H1 (cell line): ENCODE measurements at regions not wholly inside any gene's neighbourhood (a gene's known extent, or its start where the extent isn't known, plus 50 kb on each side); places are given as distances from the start of the nearest gene placed in this dataset.

ENCODE experiments used
- CTCF ChIA-PET: fragments of 300-600 bp; sonication (Branson Sonifier 250); formaldehyde crosslinking; loops from one replicate; lab custom pipeline; 2021; ENCODE audit not compliant: partially characterized antibody; lab: Charles Lee
- POLR2A ChIA-PET: fragments of 300-600 bp; sonication (Branson Sonifier 250); formaldehyde crosslinking; loops from one replicate; lab custom pipeline; 2021; ENCODE audit warnings: inconsistent platforms; ENCODE audit not compliant: partially characterized antibody; lab: Charles Lee
- DNase-seq, 2 experiments: peaks; one replicate each; pipeline versions ENCODE4 v3.0.0 to v3.0.0-alpha.2; 2010 to 2022; ENCODE audit warnings: low spot score in 2 of 2, low read depth in 1 of 2, mixed read lengths in 1 of 2
- FAIRE-seq: peaks from 2 replicates; lab custom pipeline; 2011; peaks lifted over from hg19 to GRCh38; lab: Jason Lieb, UNC
- H2AFZ ChIP-seq: 2 replicates; pipeline ENCODE4 v1.8.1; 2012; ENCODE audit warnings: low read length, inconsistent platforms
- H2AK5ac ChIP-seq: 2 replicates; pipeline ENCODE4 v1.6.1; 2013; ENCODE audit warnings: low read depth, low read length
- H2BK120ac ChIP-seq: replicated peaks from 2 replicates; pipeline ENCODE3; 2013; ENCODE audit warnings: low read depth, low read length, inconsistent platforms
- H2BK12ac ChIP-seq: 2 replicates; pipeline ENCODE4 v1.6.1; 2013; ENCODE audit warnings: low read depth, low read length
- H2BK15ac ChIP-seq: 2 replicates; pipeline ENCODE4 v1.6.1; 2013; ENCODE audit warnings: low read length
- H2BK20ac ChIP-seq: 2 replicates; pipeline ENCODE4 v1.6.1; 2013; ENCODE audit warnings: low read length
- H2BK5ac ChIP-seq: 2 replicates; pipeline ENCODE4 v1.6.1; 2013; ENCODE audit warnings: low read depth, low read length
- H3K14ac ChIP-seq: 2 replicates; pipeline ENCODE4 v1.6.1; 2013; ENCODE audit warnings: inconsistent platforms; ENCODE audit not compliant: insufficient read length
- H3K18ac ChIP-seq: 2 replicates; pipeline ENCODE4 v1.6.1; 2013; ENCODE audit warnings: low read length; ENCODE audit errors: extremely low read depth
- H3K23ac ChIP-seq: 2 replicates; pipeline ENCODE4 v1.6.1; 2013; ENCODE audit warnings: inconsistent platforms; ENCODE audit not compliant: insufficient read length
- H3K23me2 ChIP-seq: 2 replicates; pipeline ENCODE4 v1.6.1; 2013; ENCODE audit warnings: low read depth, low read length
- H3K27ac ChIP-seq: 2 replicates; pipeline ENCODE4 v1.6.1; 2011; ENCODE audit warnings: low read depth, low read length, inconsistent platforms
- H3K27me3 ChIP-seq, 4 experiments: replicated peaks in 1 of 4; 1 replicate in 1 of 4; 2 replicates in 3 of 4; pipeline versions ENCODE4 v1.6.1 to v1.8.1; 2011 to 2013; ENCODE audit warnings: low read length in 3 of 4, mild to moderate bottlenecking in 3 of 4, inconsistent platforms in 2 of 4, mixed read lengths in 2 of 4, moderate library complexity in 1 of 4; ENCODE audit not compliant: control insufficient read depth in 3 of 4, insufficient read depth in 3 of 4; ENCODE audit errors: extremely low read depth in 1 of 4
- H3K36me3 ChIP-seq, 4 experiments: 2 replicates each; pipeline versions ENCODE4 v1.6.1 to v1.8.1; 2011 to 2013; ENCODE audit warnings: mild to moderate bottlenecking in 4 of 4, low read length in 3 of 4, moderate library complexity in 2 of 4, control low read depth in 1 of 4, inconsistent platforms in 1 of 4; ENCODE audit not compliant: insufficient read depth in 4 of 4, control insufficient read depth in 2 of 4
- H3K4ac ChIP-seq: replicated peaks from 2 replicates; pipeline ENCODE3; 2013; ENCODE audit warnings: low read length, low read depth, mixed read lengths, inconsistent platforms; ENCODE audit not compliant: insufficient read length
- H3K4me1 ChIP-seq, 4 experiments: replicated peaks in 1 of 4; 1 replicate in 1 of 4; 2 replicates in 3 of 4; pipeline versions ENCODE4 v1.6.1 to v1.8.1; 2011 to 2013; ENCODE audit warnings: low read length in 3 of 4, inconsistent platforms in 2 of 4, mixed read lengths in 1 of 4; ENCODE audit not compliant: insufficient read depth in 4 of 4, control insufficient read depth in 3 of 4
- H3K4me2 ChIP-seq, 2 experiments: 2 replicates each; pipeline versions ENCODE4 v1.6.1 to v1.8.1; 2011 to 2013; ENCODE audit warnings: low read depth in 2 of 2, low read length in 2 of 2, control low read depth in 1 of 2, inconsistent platforms in 1 of 2, mild to moderate bottlenecking in 1 of 2; ENCODE audit not compliant: insufficient read depth in 1 of 2
- H3K4me3 ChIP-seq, 4 experiments: fragments of 200-600, 300-600 bp in 1 of 4; sonication (generic), shearing (Covaris generic), sonication (Bioruptor Twin) in 1 of 4; 2 replicates each; pipeline versions ENCODE4 v1.5.1 to v1.8.1; 2011 to 2016; ENCODE audit warnings: low read length in 4 of 4, low read depth in 3 of 4, control low read depth in 2 of 4, inconsistent platforms in 2 of 4, mild to moderate bottlenecking in 2 of 4, mixed read lengths in 1 of 4, moderate library complexity in 1 of 4; ENCODE audit not compliant: insufficient read depth in 2 of 4; ENCODE audit errors: extremely low read depth in 1 of 4
- H3K56ac ChIP-seq: replicated peaks from 2 replicates; pipeline ENCODE3; 2013; ENCODE audit warnings: low read depth, mild to moderate bottlenecking, mixed read lengths, low read length, inconsistent platforms; ENCODE audit not compliant: insufficient read length
- H3K79me1 ChIP-seq: 2 replicates; pipeline ENCODE4 v1.6.1; 2013; ENCODE audit warnings: low read depth, low read length, control low read depth
- H3K79me2 ChIP-seq, 2 experiments: 2 replicates each; pipeline versions ENCODE4 v1.6.1 to v1.8.1; 2012 to 2013; ENCODE audit warnings: low read length in 2 of 2, mild to moderate bottlenecking in 2 of 2, inconsistent platforms in 1 of 2; ENCODE audit not compliant: insufficient read depth in 2 of 2, control insufficient read depth in 1 of 2
- H3K9ac ChIP-seq, 4 experiments: replicated peaks in 1 of 4; 1 replicate in 1 of 4; 2 replicates in 3 of 4; pipeline versions ENCODE4 v1.6.1 to v1.8.1; 2011 to 2013; ENCODE audit warnings: low read depth in 3 of 4, low read length in 3 of 4, control low read depth in 2 of 4, mild to moderate bottlenecking in 2 of 4, moderate library complexity in 2 of 4, inconsistent platforms in 1 of 4; ENCODE audit errors: extremely low read depth in 1 of 4
- H3K9me3 ChIP-seq, 2 experiments: 2 replicates each; pipeline versions ENCODE4 v1.6.1 to v1.8.1; 2012 to 2013; ENCODE audit warnings: mild to moderate bottlenecking in 2 of 2, moderate library complexity in 2 of 2, control low read depth in 1 of 2, inconsistent platforms in 1 of 2, low read depth in 1 of 2, low read length in 1 of 2, mixed read lengths in 1 of 2; ENCODE audit not compliant: insufficient read depth in 2 of 2
- H4K20me1 ChIP-seq, 2 experiments: replicated peaks in 1 of 2; 2 replicates each; pipeline versions ENCODE3 to v1.8.1; 2011 to 2013; ENCODE audit warnings: inconsistent platforms in 2 of 2, low read length in 2 of 2, mild to moderate bottlenecking in 1 of 2; ENCODE audit not compliant: insufficient read depth in 2 of 2, control insufficient read depth in 1 of 2
- H4K5ac ChIP-seq: 2 replicates; pipeline ENCODE4 v1.6.1; 2013; ENCODE audit warnings: low read length, low read depth, mixed read lengths, inconsistent platforms; ENCODE audit not compliant: insufficient read length
- H4K8ac ChIP-seq: 2 replicates; pipeline ENCODE4 v1.8.0; 2013; ENCODE audit warnings: mild to moderate bottlenecking, moderate library complexity, low read length, inconsistent platforms; ENCODE audit not compliant: insufficient read depth; ENCODE audit errors: extremely low read depth
- H4K91ac ChIP-seq: replicated peaks from 2 replicates; pipeline ENCODE3; 2013; ENCODE audit warnings: low read length, mixed read lengths, inconsistent platforms; ENCODE audit not compliant: insufficient read length
- ASH2L ChIP-seq: fragments of 200-600, 300-600 bp; sonication (generic); IDR thresholded peaks from one replicate; pipeline ENCODE4 v1.7.1; 2017; ENCODE audit warnings: low read length
- BRCA1 ChIP-seq: IDR thresholded peaks from 2 replicates; pipeline ENCODE4 v1.6.1; 2012; ENCODE audit warnings: low read depth, low read length, improper control_type of control experiment
- CTCF ChIP-seq, 3 experiments: IDR thresholded peaks; 1 replicate in 2 of 3; 2 replicates in 1 of 3; pipeline versions ENCODE4 v1.5.1 to v1.6.1; 2011; ENCODE audit warnings: low read length in 3 of 3, mild to moderate bottlenecking in 3 of 3, inconsistent platforms in 2 of 3, low read depth in 1 of 3, moderate library complexity in 1 of 3; ENCODE audit not compliant: insufficient read depth in 1 of 3; ENCODE audit errors: control extremely low read depth in 1 of 3
- GTF2F1 ChIP-seq: IDR thresholded peaks from 2 replicates; pipeline ENCODE4 v1.6.1; 2012; ENCODE audit warnings: low read depth, low read length, improper control_type of control experiment, borderline replicate concordance
- POLR2AphosphoS5 ChIP-seq: IDR thresholded peaks from 2 replicates; pipeline ENCODE4 v1.6.1; 2011; ENCODE audit warnings: low read depth, low read length
- RAD21 ChIP-seq, 2 experiments: IDR thresholded peaks in 1 of 2; conservative IDR thresholded peaks in 1 of 2; 2 replicates each; pipeline ENCODE4 v1.6.1; 2011; ENCODE audit warnings: low read depth in 2 of 2, low read length in 2 of 2, improper control_type of control experiment in 1 of 2, inconsistent platforms in 1 of 2, mild to moderate bottlenecking in 1 of 2, moderate library complexity in 1 of 2
- RBBP5 ChIP-seq: IDR thresholded peaks from 2 replicates; pipeline ENCODE4 v1.7.1; 2012; ENCODE audit warnings: low read depth, mild to moderate bottlenecking, inconsistent platforms, low read length, moderate library complexity, borderline replicate concordance
- RNF2 ChIP-seq: fragments of 200-900, 300-1000 bp; sonication (generic); IDR thresholded peaks from 2 replicates; pipeline ENCODE4 v1.7.1; 2016; ENCODE audit warnings: borderline replicate concordance, low read depth, mild to moderate bottlenecking, antibody characterized with exemption, low read length; ENCODE audit not compliant: poor library complexity, severe bottlenecking; ENCODE audit errors: missing control alignments
- ZNF274 ChIP-seq: IDR thresholded peaks from 2 replicates; pipeline ENCODE4 v1.7.0; 2012; ENCODE audit warnings: low read length, borderline replicate concordance; ENCODE audit errors: extremely low read depth

DNA sequence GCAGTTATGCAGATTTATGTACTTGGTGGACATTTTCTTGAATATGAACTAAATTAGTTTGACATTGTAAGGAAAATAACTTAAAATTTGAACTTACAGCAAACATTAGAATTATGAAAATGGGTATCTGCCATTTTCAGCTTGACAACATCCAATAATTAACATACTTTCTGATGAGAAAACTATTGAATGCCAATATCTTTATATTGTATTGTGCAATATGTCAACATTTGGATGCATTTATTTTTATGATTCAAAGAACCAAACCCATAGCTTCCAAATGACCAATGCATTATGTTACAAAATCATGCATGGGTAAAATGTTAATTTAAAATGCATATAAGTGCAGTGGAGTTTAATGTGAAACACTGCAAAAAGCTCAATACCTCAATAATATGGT is 562.5 kb downstream of the TRAM1L1 start:
- Histone ChIP-seq H3K27ac (no peak overlapping the region), H3K79me1 (no peaks in the 10 kb centered on the region), H3K56ac (no peak overlapping the region), H2BK12ac (no peak overlapping the region), H4K5ac (no peak overlapping the region), H3K27me3 (no peaks in the 10 kb centered on the region), H3K23me2 (no peaks in the 10 kb centered on the region), H2BK120ac (no peak overlapping the region), H3K4me1 (no peaks in the 10 kb centered on the region), H3K23ac (no peak overlapping the region), H3K9ac (no peak overlapping the region), H3K18ac (no peak overlapping the region), H2BK20ac (no peak overlapping the region), H3K4me3 (no peak overlapping the region), H2AFZ (no peak overlapping the region), H4K8ac (no peak overlapping the region), H2AK5ac (no peak overlapping the region), H2BK15ac (no peak overlapping the region), H3K79me2 (no peaks in the 10 kb centered on the region), H4K91ac (no peak overlapping the region), H3K9me3 (no peaks in the 10 kb centered on the region), H3K36me3 (no peaks in the 10 kb centered on the region), H4K20me1 (no peaks in the 10 kb centered on the region), H3K14ac (no peak overlapping the region)
- ChIA-PET POLR2A (no interaction called here), CTCF (interaction anchor here (0.6 kb wide), 1 partner anchor 24 kb away, joined by 4 read pairs; no protein-coding TSS in a partner anchor)
- DNase-seq, result no peak
- no peak for FAIRE-seq
- TF ChIP-seq RBBP5, result no peak
- no peak for TF ChIP-seq CTCF (IDR thresholded peaks at IDR 0.05; ENCODE audit: control extremely low read depth in 1 of 3, insufficient read depth in 1 of 3, low read depth in 1 of 3, low read length in 3 of 3)
- TF ChIP-seq ZNF274, result no peak
- no peak for TF ChIP-seq POLR2AphosphoS5
- no peak for TF ChIP-seq BRCA1
- TF ChIP-seq GTF2F1, result no peak
- TF ChIP-seq RNF2, result no peak
- TF ChIP-seq ASH2L, result no peak
- no peak for TF ChIP-seq RAD21 (IDR thresholded peaks at IDR 0.05 in 1 of 2, conservative IDR thresholded peaks at IDR 0.05 in 1 of 2; ENCODE audit: low read depth in 2 of 2, low read length in 2 of 2)
- TF ChIP-seq, all 59 proteins: peak for 0
- Histone ChIP-seq H3K4ac (no peak overlapping the region), H2BK5ac (no peak overlapping the region), H3K4me2 (no peak overlapping the region)
